ENCODE measurements at regions not wholly inside any gene's neighbourhood (a gene's known extent, or its start where the extent isn't known, plus 50 kb on each side); places are given as distances from the start of the nearest gene placed in this dataset.

GRCh38 chr11:129644326-129644725 is 171.3 kb upstream of the TMEM45B start:
- TF ChIP-seq CTCF (IDR thresholded peaks at IDR 0.05; ENCODE audit: insufficient read depth, low read length, poor library complexity, severe bottlenecking) (no peak), EZH2phosphoT487 (conservative IDR thresholded peaks at IDR 0.05; ENCODE audit: low read length) (no peak)

All from SU-DHL-6 (cell line).